ENCODE measurements at regions not wholly inside any gene's neighbourhood (a gene's known extent, or its start where the extent isn't known, plus 50 kb on each side); places are given as distances from the start of the nearest gene placed in this dataset.
"Not testable (repeated sequence)": the region's sequence is repeated elsewhere in the genome, so short reads cannot be mapped to it uniquely, and the experiment has no call there.

- no peak for DNase-seq
Observed at GRCh38 chr15:95635666-95636065, 694.8 kb upstream of the NR2F2 start.

GRCh38 chr15:95636107-95636506 is 694.4 kb upstream of the NR2F2 start:
- no peak for DNase-seq

DNA sequence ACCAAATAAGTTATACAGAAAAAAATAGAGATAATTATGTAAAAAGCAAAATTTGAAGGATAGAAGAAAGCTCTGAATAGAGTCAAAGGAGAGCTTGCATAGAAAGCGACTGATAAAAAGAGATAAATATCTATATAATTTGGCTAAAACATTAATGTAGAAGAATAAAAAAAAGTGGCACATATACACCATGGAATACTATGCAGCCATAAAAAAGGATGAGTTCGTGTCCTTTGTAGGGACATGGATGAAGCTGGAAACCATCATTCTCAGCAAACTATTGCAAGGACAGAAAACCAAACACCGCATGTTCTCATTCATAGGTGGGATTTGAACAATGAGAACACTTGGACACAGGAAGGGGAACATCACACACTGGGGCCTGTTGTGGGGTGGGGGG is 693.3 kb upstream of the NR2F2 start:
- not testable (repeated sequence) for DNase-seq

DNA sequence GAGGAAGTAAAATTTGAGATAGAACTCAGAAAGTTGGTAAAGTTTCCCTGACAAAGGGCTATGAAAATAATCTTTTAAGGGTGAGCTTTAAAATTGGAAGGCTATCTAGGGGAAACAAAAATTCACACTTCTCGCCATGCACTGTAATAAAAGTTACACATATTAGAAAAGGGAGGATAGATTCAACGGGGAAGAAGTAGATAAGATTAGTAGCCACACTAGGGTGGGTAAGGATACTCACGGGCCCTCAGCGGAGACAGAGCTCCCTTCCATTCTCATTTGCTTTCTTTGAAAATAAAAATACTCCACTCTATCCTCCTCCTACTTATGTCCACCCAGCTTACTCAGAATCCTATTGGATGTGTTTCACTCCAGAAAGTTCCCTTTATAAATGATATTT is 691.3 kb upstream of the NR2F2 start:
- no peak for DNase-seq

GRCh38 chr15:95644100-95644875 is 686.2 kb upstream of the NR2F2 start:
- DNase-seq: no peak

GRCh38 chr15:95645791-95646338 is 684.6 kb upstream of the NR2F2 start:
- no peak for DNase-seq

DNA sequence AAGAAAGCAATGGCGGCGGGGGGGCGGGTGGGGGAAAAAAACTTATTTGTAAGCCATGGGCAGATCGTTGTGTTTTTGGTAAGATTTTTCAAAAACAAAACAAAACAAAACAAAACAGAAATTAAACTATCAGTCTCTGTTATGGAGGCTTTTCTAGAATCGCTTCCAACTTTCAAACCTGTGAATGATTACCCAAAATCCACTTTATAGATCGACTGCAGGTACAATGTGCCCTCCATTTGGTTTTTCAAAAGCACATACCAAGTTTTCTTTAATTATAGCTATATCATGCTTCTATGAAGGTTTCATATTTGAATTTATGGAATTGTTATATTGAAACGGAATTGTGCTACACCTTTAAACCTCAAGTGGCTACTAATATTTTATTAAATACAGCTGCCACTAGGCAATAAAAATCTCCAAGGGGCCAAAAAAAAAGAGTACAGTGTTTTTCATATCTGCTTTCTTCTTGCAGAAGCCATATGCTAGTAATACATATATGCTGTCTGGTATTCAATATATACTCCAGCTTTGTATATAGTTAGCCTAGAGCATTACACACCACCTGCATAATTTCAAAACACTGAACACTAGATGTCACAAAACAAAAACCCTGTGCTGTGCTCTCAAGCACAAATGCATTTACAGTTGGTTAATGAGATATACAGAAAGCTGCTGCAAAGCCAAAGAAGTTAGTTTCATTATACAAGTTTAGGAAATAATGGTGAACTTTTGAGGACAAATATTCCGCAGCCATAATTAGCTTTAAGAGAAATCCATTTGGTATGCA is 683.8 kb upstream of the NR2F2 start:
- no peak for DNase-seq

DNA sequence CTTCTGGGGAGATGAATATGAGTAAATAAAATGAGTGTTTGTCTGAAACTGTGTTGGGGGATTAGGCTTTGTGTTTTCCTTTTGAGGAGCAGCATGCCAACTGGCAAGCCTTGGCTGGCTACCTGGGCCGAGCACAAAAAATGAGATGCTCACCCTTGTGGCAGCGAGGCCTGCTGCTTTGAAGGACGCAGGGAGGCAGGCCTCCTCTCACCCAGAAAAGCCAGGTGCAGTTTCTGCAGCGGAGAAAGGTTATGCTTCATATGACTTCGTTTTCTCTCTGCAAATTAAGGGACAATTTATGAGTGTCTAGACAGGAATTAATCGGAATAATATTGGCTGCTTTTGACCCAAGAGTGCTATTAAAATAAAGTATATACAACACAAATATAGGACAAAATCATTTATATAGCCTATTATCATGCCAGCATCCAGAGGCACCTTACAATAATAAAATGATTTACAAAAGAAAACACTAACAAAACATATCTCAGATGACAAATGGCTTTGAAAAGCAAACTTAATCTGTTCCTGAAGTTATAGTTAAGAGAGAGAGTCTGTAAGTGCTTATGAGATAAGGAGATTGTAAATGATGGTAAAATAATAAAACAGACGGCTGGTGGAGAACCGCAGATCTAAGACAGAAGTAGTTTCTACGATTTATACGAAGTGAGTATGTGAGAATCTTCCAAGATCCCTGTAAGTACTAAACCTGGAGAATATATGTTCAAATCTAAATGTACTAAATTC is 682.8 kb upstream of the NR2F2 start:
- DNase-seq: no peak

GRCh38 chr15:95653361-95653805 is 677.1 kb upstream of the NR2F2 start:
- no peak for DNase-seq

GRCh38 chr15:95655089-95655607 is 675.4 kb upstream of the NR2F2 start:
- DNase-seq: no peak

DNA sequence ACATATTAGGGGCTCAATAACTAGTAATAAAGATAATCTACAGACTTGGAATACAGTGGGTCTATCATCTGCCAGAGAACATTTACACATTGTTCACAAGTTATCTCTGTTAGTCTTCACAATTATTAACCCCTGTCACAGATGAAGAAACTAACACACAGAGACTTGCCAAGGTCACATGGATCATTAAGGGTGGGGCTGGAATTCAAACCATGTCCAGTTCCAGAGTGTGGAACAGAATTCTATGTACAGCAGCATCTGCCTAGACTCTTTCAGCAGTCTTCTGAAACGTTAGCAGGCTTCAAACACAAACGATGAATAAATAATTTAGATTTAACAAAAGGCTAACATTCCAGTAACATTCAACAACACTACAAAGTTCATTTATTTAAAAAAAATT is 673.9 kb upstream of the NR2F2 start:
- no peak for DNase-seq

DNA sequence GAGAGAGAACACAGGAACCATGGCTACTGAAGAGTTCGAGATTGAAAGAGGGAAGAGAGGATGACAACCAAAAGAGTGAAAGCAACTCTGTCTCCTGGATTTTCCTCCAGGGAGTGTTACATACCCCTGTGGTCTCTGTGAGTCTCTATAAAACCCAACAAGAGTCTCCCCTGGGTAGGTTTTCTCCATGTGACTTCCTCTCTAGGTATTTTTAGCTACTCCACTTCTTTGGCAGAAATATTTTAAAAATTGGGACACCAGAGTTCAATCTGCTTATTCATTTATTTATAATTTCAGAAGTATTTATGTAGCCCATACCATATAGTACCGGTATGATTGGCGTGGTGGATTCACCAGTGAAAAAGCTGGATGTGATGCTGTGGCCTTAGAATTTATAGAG is 671.7 kb upstream of the NR2F2 start:
- no peak for DNase-seq

GRCh38 chr15:95659656-95660055 is 670.8 kb upstream of the NR2F2 start:
- DNase-seq: no peak

- no peak for DNase-seq
Observed at GRCh38 chr15:95662638-95663037, 667.9 kb upstream of the NR2F2 start.

- DNase-seq: no peak
Observed at GRCh38 chr15:95663156-95664100, 667.1 kb upstream of the NR2F2 start.

GRCh38 chr15:95664450-95664849 is 666.0 kb upstream of the NR2F2 start:
- DNase-seq: no peak

- no peak for DNase-seq
Observed at GRCh38 chr15:95669146-95669922, 661.2 kb upstream of the NR2F2 start.

DNA sequence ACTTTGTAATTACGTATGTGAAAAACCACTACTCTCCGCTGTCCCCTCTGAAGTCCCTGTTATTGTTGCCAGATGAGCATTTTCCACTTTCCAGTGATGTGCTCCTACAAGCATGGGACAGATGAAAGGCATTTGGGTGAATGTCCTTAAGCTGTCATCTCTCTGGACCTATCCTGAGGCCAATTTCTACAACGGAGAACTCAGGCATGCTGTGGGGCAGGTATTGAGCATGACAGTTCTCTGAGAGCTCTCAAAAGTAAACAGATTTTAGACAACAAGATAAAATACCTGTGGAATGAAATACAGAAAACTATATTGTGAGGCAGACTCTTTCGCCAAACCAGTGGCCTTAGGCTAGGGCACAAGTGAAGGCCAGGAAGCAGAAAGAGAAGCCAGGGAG is 656.5 kb upstream of the NR2F2 start:
- no peak for DNase-seq

GRCh38 chr15:95676500-95676899 is 654.0 kb upstream of the NR2F2 start:
- DNase-seq: no peak

DNA sequence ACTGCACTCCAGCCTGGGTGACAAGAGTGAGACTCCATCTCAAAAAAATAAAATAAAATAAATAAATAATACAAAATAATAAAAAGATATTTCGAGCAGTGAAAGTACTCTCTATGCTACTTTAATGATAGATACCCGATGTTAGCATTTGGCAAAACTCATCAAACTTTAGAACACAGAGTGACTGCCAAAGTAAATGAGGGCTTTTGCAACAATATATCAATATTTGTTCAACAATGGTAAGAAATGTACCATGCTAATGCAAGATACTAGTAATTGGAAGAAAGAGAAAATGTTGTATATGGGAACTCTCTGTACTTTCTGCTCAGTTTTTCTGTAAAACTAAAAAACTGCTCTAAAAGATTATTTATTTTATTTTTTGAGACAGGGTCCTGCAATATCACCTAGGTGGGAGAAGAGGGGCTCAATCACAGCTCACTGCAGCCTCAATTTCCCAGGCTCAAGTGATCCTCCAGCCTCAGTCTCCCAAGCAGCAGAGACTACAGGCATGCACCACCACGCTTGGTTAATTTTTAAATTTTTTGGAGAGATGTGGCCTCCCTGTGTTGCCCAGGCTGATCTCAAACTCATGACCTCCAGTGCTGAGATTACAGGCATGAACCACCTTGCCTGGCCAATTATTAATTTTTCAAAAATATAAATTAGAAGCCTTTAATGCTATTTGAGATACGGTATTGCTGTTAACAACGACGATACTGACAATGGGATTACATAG is 650.5 kb upstream of the NR2F2 start:
- no peak for DNase-seq
